ENCODE measurements at regions not wholly inside any gene's neighbourhood (a gene's known extent, or its start where the extent isn't known, plus 50 kb on each side); places are given as distances from the start of the nearest gene placed in this dataset.

GRCh38 chr16:73159296-73159695 lies 111.4 kb upstream of the ZFHX3 start:
- TF ChIP-seq CTCF (IDR thresholded peaks at IDR 0.05; ENCODE audit: low read depth, low read length), result no peak
- no peak for TF ChIP-seq EZH2phosphoT487 (IDR thresholded peaks at IDR 0.05; ENCODE audit: low read depth)
